ENCODE measurements at regions not wholly inside any gene's neighbourhood (a gene's known extent, or its start where the extent isn't known, plus 50 kb on each side); places are given as distances from the start of the nearest gene placed in this dataset.

GRCh38 chr2:215624423-215624829, 188.6 kb upstream of the FN1 start:
- no peak overlapping the region for H3K4me3 Mint-ChIP-seq
- Histone ChIP-seq H3K4me3 (ENCODE audit: low read length) (no peak overlapping the region), H3K27me3 (ENCODE audit: control insufficient read depth in 2 of 2, insufficient read depth in 2 of 2, low read length in 2 of 2) (no peaks in the 10 kb centered on the region), H3K9me3 (ENCODE audit: control insufficient read depth in 2 of 3, low read length in 3 of 3) (no peaks in the 10 kb centered on the region), H3K36me3 (ENCODE audit: control insufficient read depth in 2 of 3, insufficient read depth in 3 of 3, low read length in 3 of 3) (no peaks in the 10 kb centered on the region), H3K27ac (ENCODE audit: low read depth, low read length) (no peak overlapping the region), H3K4me1 (ENCODE audit: control insufficient read depth in 2 of 2, insufficient read depth in 2 of 2, low read length in 2 of 2) (no peaks in the 10 kb centered on the region)
- peaks cover 11 to 23% (median 19%) of the 10 kb centered on the region in 5 donors for H3K27me3 Mint-ChIP-seq
- DNase-seq, result no peak
- ATAC-seq, result no peak
- POLR2A ChIA-PET, result no interaction called here
- H3K36me3 Mint-ChIP-seq, result no peaks in the 10 kb centered on the region
- peaks cover 0 to 3% (median 0%) of the 10 kb centered on the region in 11 donors for H3K9me3 Mint-ChIP-seq
- peaks cover 0 to 6% (median 5%) of the 10 kb centered on the region in 7 donors for H3K4me1 Mint-ChIP-seq
- intact Hi-C loops (cut with micrococcal nuclease), result no loop called here
- CTCF ChIA-PET, result no interaction called here
- peak overlapping the region in 1 of 9 donors; percentile 57 for H3K27ac Mint-ChIP-seq

- Histone ChIP-seq H3K27ac (ENCODE audit: low read depth, low read length) (no peak overlapping the region), H3K27me3 (ENCODE audit: control insufficient read depth in 2 of 2, insufficient read depth in 2 of 2, low read length in 2 of 2) (no peaks in the 10 kb centered on the region), H3K9me3 (ENCODE audit: control insufficient read depth in 2 of 3, low read length in 3 of 3) (no peaks in the 10 kb centered on the region), H3K4me1 (ENCODE audit: control insufficient read depth in 2 of 2, insufficient read depth in 2 of 2, low read length in 2 of 2) (no peaks in the 10 kb centered on the region), H3K36me3 (ENCODE audit: control insufficient read depth in 2 of 3, insufficient read depth in 3 of 3, low read length in 3 of 3) (no peaks in the 10 kb centered on the region), H3K4me3 (ENCODE audit: low read length) (no peak overlapping the region)
- intact Hi-C loops (cut with micrococcal nuclease), result no loop called here
- ChIA-PET POLR2A (no interaction called here), CTCF (no interaction called here)
- peaks cover 0 to 8% (median 7%) of the 10 kb centered on the region in 7 donors for H3K4me1 Mint-ChIP-seq
- DNase-seq (no peak), ATAC-seq (no peak)
- peaks cover 0 to 3% (median 0%) of the 10 kb centered on the region in 11 donors for H3K9me3 Mint-ChIP-seq
- peaks cover 11 to 36% (median 21%) of the 10 kb centered on the region in 5 donors for H3K27me3 Mint-ChIP-seq
- no peak overlapping the region for H3K4me3 Mint-ChIP-seq
- no peaks in the 10 kb centered on the region for H3K36me3 Mint-ChIP-seq
- H3K27ac Mint-ChIP-seq, result no peak overlapping the region
These were observed 187.0 kb upstream of the FN1 start for GRCh38 chr2:215622837-215623236.

GRCh38 chr2:215621381-215621780, 185.5 kb upstream of the FN1 start:
- Histone ChIP-seq H3K4me3 (ENCODE audit: low read length) (no peak overlapping the region), H3K27me3 (ENCODE audit: control insufficient read depth in 2 of 2, insufficient read depth in 2 of 2, low read length in 2 of 2) (no peaks in the 10 kb centered on the region), H3K36me3 (ENCODE audit: control insufficient read depth in 2 of 3, insufficient read depth in 3 of 3, low read length in 3 of 3) (no peaks in the 10 kb centered on the region), H3K4me1 (ENCODE audit: control insufficient read depth in 2 of 2, insufficient read depth in 2 of 2, low read length in 2 of 2) (no peaks in the 10 kb centered on the region), H3K9me3 (ENCODE audit: control insufficient read depth in 2 of 3, low read length in 3 of 3) (no peaks in the 10 kb centered on the region), H3K27ac (ENCODE audit: low read depth, low read length) (no peak overlapping the region)
- Mint-ChIP-seq H3K4me3 (no peak overlapping the region), H3K9me3 (peaks cover 0 to 5% (median 0%) of the 10 kb centered on the region in 11 donors), H3K4me1 (peaks cover 0 to 8% (median 7%) of the 10 kb centered on the region in 7 donors), H3K27me3 (peaks cover 11 to 36% (median 26%) of the 10 kb centered on the region in 5 donors), H3K36me3 (no peaks in the 10 kb centered on the region), H3K27ac (no peak overlapping the region)
- DNase-seq (no peak), ATAC-seq (no peak)
- POLR2A ChIA-PET, result no interaction called here
- intact Hi-C loops (cut with micrococcal nuclease), result no loop called here
- CTCF ChIA-PET, result interaction anchor here (0.7 kb wide), 1 partner anchor 17 kb away, joined by 7 read pairs; no protein-coding TSS in a partner anchor

- ATAC-seq (no peak), DNase-seq (no peak)
- Mint-ChIP-seq H3K4me3 (peak overlapping the region in 4 of 10 donors; percentile 22 to 77 (median 30)), H3K27ac (no peak overlapping the region), H3K36me3 (no peaks in the 10 kb centered on the region), H3K27me3 (peaks cover 11 to 36% (median 26%) of the 10 kb centered on the region in 5 donors), H3K4me1 (peaks cover 0 to 8% (median 7%) of the 10 kb centered on the region in 7 donors), H3K9me3 (peaks cover 0 to 5% (median 0%) of the 10 kb centered on the region in 11 donors)
- ChIA-PET POLR2A (no interaction called here), CTCF (interaction anchor here (0.6 kb wide), 1 partner anchor 791 kb away, joined by 3 read pairs; no protein-coding TSS in a partner anchor)
- Histone ChIP-seq H3K27ac (ENCODE audit: low read depth, low read length) (no peak overlapping the region), H3K9me3 (ENCODE audit: control insufficient read depth in 2 of 3, low read length in 3 of 3) (no peaks in the 10 kb centered on the region), H3K4me1 (ENCODE audit: control insufficient read depth in 2 of 2, insufficient read depth in 2 of 2, low read length in 2 of 2) (no peaks in the 10 kb centered on the region), H3K4me3 (ENCODE audit: low read length) (no peak overlapping the region), H3K36me3 (ENCODE audit: control insufficient read depth in 2 of 3, insufficient read depth in 3 of 3, low read length in 3 of 3) (no peaks in the 10 kb centered on the region), H3K27me3 (ENCODE audit: control insufficient read depth in 2 of 2, insufficient read depth in 2 of 2, low read length in 2 of 2) (no peaks in the 10 kb centered on the region)
- intact Hi-C loops (cut with micrococcal nuclease), result no loop called here
These were observed 184.7 kb upstream of the FN1 start for GRCh38 chr2:215620528-215620927.

- no peaks in the 10 kb centered on the region for H3K9me3 ChIP-seq (ENCODE audit: control insufficient read depth in 2 of 3, low read length in 3 of 3)
- no peaks in the 10 kb centered on the region for H3K27me3 ChIP-seq (ENCODE audit: control insufficient read depth in 2 of 2, insufficient read depth in 2 of 2, low read length in 2 of 2)
- H3K4me1 Mint-ChIP-seq, result peaks cover 0 to 8% (median 7%) of the 10 kb centered on the region in 7 donors
- H3K36me3 ChIP-seq (ENCODE audit: control insufficient read depth in 2 of 3, insufficient read depth in 3 of 3, low read length in 3 of 3), result no peaks in the 10 kb centered on the region
- peak; percentile 57 for ATAC-seq
- H3K4me3 ChIP-seq (ENCODE audit: low read length), result no peak overlapping the region
- no peaks in the 10 kb centered on the region for H3K4me1 ChIP-seq (ENCODE audit: control insufficient read depth in 2 of 2, insufficient read depth in 2 of 2, low read length in 2 of 2)
- intact Hi-C loops (cut with micrococcal nuclease), result no loop called here
- H3K27ac ChIP-seq (ENCODE audit: low read depth, low read length), result no peak overlapping the region
- peaks cover 0 to 5% (median 0%) of the 10 kb centered on the region in 11 donors for H3K9me3 Mint-ChIP-seq
- H3K27me3 Mint-ChIP-seq, result peaks cover 11 to 36% (median 26%) of the 10 kb centered on the region in 5 donors
- peak in 1 of 9 donors; percentile 12 for DNase-seq
- ChIA-PET POLR2A (no interaction called here), CTCF (interaction anchor here (0.6 kb wide), 1 partner anchor 791 kb away, joined by 3 read pairs; no protein-coding TSS in a partner anchor)
- peak overlapping the region in 6 of 10 donors; percentile 8 to 77 (median 48) for H3K4me3 Mint-ChIP-seq
- H3K27ac Mint-ChIP-seq, result no peak overlapping the region
- no peaks in the 10 kb centered on the region for H3K36me3 Mint-ChIP-seq
These were observed 184.1 kb upstream of the FN1 start for GRCh38 chr2:215619989-215620388.

GRCh38 chr2:215619022-215619958, 183.4 kb upstream of the FN1 start:
- ChIA-PET CTCF (interaction anchor here (0.6 to 0.7 kb wide), 2 partner anchors 567 to 790 kb away, joined by 3 read pairs; no protein-coding TSS in a partner anchor), POLR2A (no interaction called here)
- Mint-ChIP-seq H3K27me3 (peaks cover 14 to 37% (median 29%) of the 10 kb centered on the region in 5 donors), H3K36me3 (no peaks in the 10 kb centered on the region), H3K4me1 (peaks cover 0 to 8% (median 7%) of the 10 kb centered on the region in 7 donors), H3K9me3 (peaks cover 0 to 5% (median 0%) of the 10 kb centered on the region in 11 donors), H3K4me3 (peak overlapping the region in 7 of 10 donors; percentile 8 to 77 (median 54)), H3K27ac (no peak overlapping the region)
- no peaks in the 10 kb centered on the region for H3K36me3 ChIP-seq (ENCODE audit: control insufficient read depth in 2 of 3, insufficient read depth in 3 of 3, low read length in 3 of 3)
- H3K27me3 ChIP-seq (ENCODE audit: control insufficient read depth in 2 of 2, insufficient read depth in 2 of 2, low read length in 2 of 2), result no peaks in the 10 kb centered on the region
- no peaks in the 10 kb centered on the region for H3K4me1 ChIP-seq (ENCODE audit: control insufficient read depth in 2 of 2, insufficient read depth in 2 of 2, low read length in 2 of 2)
- no peak overlapping the region for H3K4me3 ChIP-seq (ENCODE audit: low read length)
- no peak for ATAC-seq
- no peak overlapping the region for H3K27ac ChIP-seq (ENCODE audit: low read depth, low read length)
- intact Hi-C loops (cut with micrococcal nuclease), result no loop called here
- H3K9me3 ChIP-seq (ENCODE audit: control insufficient read depth in 2 of 3, low read length in 3 of 3), result no peaks in the 10 kb centered on the region
- DNase-seq, result no peak

All from naive thymus-derived CD4-positive, alpha-beta T cell (primary cell).